K562 (cell line): ENCODE measurements at regions not wholly inside any gene's neighbourhood (a gene's known extent, or its start where the extent isn't known, plus 50 kb on each side); places are given as distances from the start of the nearest gene placed in this dataset.

Experiments used
- ARID1B ChIP-seq: fragments of 450-650 bp; IDR thresholded peaks from 2 replicates; pipeline ENCODE4 v1.6.1; 2016; ENCODE audit warnings: antibody characterized with exemption, mild to moderate bottlenecking, inconsistent platforms
- ATF7 ChIP-seq: fragments of 450-650 bp; IDR thresholded peaks from 2 replicates; pipeline ENCODE4 v1.7.1; 2014; ENCODE audit warnings: mild to moderate bottlenecking, moderate library complexity
- C11orf30 ChIP-seq: fragments of 450-650 bp; IDR thresholded peaks from 2 replicates; pipeline ENCODE4 v1.6.1; 2016; ENCODE audit warnings: low read depth, mild to moderate bottlenecking
- CC2D1A ChIP-seq: fragments of 450-650 bp; IDR thresholded peaks from 2 replicates; pipeline ENCODE4 v1.6.1; 2017; ENCODE audit warnings: mild to moderate bottlenecking
- CCNT2 ChIP-seq: IDR thresholded peaks from 2 replicates; pipeline ENCODE4 v1.6.1; 2011; ENCODE audit warnings: borderline replicate concordance, low read depth, mild to moderate bottlenecking, moderate library complexity, mixed read lengths, low read length; ENCODE audit not compliant: insufficient read length; ENCODE audit errors: extremely low read depth
- CXXC5 ChIP-seq: fragments of 250-450 bp; sonication (Bioruptor Pico); IDR thresholded peaks from 2 replicates; pipeline ENCODE4 v1.8.0; 2022; ENCODE audit warnings: inconsistent platforms, mild to moderate bottlenecking, moderate library complexity
- DPF2 ChIP-seq: fragments of 450-650 bp; IDR thresholded peaks from 2 replicates; pipeline ENCODE4 v1.6.1; 2016
- HSF4 ChIP-seq: fragments of 250-450 bp; sonication (Bioruptor Pico); IDR thresholded peaks from 2 replicates; pipeline ENCODE4 v2.1.2; 2022; ENCODE audit warnings: mild to moderate bottlenecking, moderate library complexity, borderline replicate concordance
- JUNB ChIP-seq: fragments of 450-650 bp; formaldehyde crosslinking; conservative IDR thresholded peaks from 2 replicates; pipeline ENCODE4 v1.4.0; 2020; ENCODE audit warnings: mild to moderate bottlenecking
- KLF16 ChIP-seq: IDR thresholded peaks from 2 replicates; pipeline ENCODE4 v1.6.1; 2016; ENCODE audit warnings: antibody characterized with exemption
- MXI1 ChIP-seq: IDR thresholded peaks from 2 replicates; pipeline ENCODE4 v1.6.1; 2011; ENCODE audit warnings: low read depth, mild to moderate bottlenecking, improper control_type of control experiment, low read length
- NCOR1 ChIP-seq: fragments of 450-650 bp; IDR thresholded peaks from 2 replicates; pipeline ENCODE4 v1.6.1; 2016; ENCODE audit warnings: mild to moderate bottlenecking, moderate library complexity
- NELFE ChIP-seq: IDR thresholded peaks from 2 replicates; pipeline ENCODE4 v1.6.1; 2011; ENCODE audit warnings: mild to moderate bottlenecking; ENCODE audit not compliant: insufficient read depth, insufficient read length
- POLR2AphosphoS5 ChIP-seq: IDR thresholded peaks from 2 replicates; pipeline ENCODE4 v1.6.1; 2011; ENCODE audit warnings: mild to moderate bottlenecking, low read depth, low read length, moderate library complexity; ENCODE audit not compliant: control insufficient read depth, insufficient read depth
- SMARCE1 ChIP-seq: fragments of 450-650 bp; IDR thresholded peaks from 2 replicates; pipeline ENCODE4 v1.7.1; 2016; ENCODE audit warnings: mild to moderate bottlenecking
- SOX6 ChIP-seq: fragments of 450-650 bp; IDR thresholded peaks from 2 replicates; pipeline ENCODE4 v1.6.1; 2014; ENCODE audit warnings: mild to moderate bottlenecking
- SREBF1 ChIP-seq: fragments of 150-350 bp; IDR thresholded peaks from 2 replicates; pipeline ENCODE4 v1.6.1; 2014; ENCODE audit warnings: antibody characterized with exemption, low read depth, low read length, borderline replicate concordance
- STAT5A ChIP-seq: IDR thresholded peaks from 2 replicates; pipeline ENCODE4 v1.6.1; 2012; ENCODE audit warnings: low read length, inconsistent platforms, borderline replicate concordance
- TBL1XR1 ChIP-seq, 2 experiments: IDR thresholded peaks; 2 replicates each; pipeline ENCODE4 v1.6.1; 2012; ENCODE audit warnings: improper control_type of control experiment in 2 of 2, low read length in 2 of 2, mild to moderate bottlenecking in 1 of 2
- TCF3 ChIP-seq: sonication (generic); formaldehyde crosslinking; IDR thresholded peaks from 2 replicates; pipeline ENCODE4 v1.4.0; 2020; ENCODE audit warnings: mild to moderate bottlenecking, missing genetic modification reagents
- TEAD4 ChIP-seq, 2 experiments: sonication (generic) in 1 of 2; formaldehyde crosslinking in 1 of 2; IDR thresholded peaks; 2 replicates each; pipeline versions ENCODE4 v1.6.1 to v1.8.0; 2012 to 2022; ENCODE audit warnings: borderline replicate concordance in 1 of 2, inconsistent platforms in 1 of 2, low read length in 1 of 2, mild to moderate bottlenecking in 1 of 2, missing genetic modification reagents in 1 of 2
- TRIM24 ChIP-seq, 2 experiments: fragments of 450-650 bp; IDR thresholded peaks; 2 replicates each; pipeline ENCODE4 v1.6.1; 2016
- ZMIZ1 ChIP-seq, 2 experiments: fragments of 150-350 bp in 1 of 2; IDR thresholded peaks; 2 replicates each; pipeline ENCODE4 v1.6.1; 2012 to 2016; ENCODE audit warnings: low read depth in 2 of 2, low read length in 2 of 2, mild to moderate bottlenecking in 1 of 2, moderate library complexity in 1 of 2
- ZNF316 ChIP-seq: fragments of 450-650 bp; IDR thresholded peaks from 2 replicates; pipeline ENCODE4 v1.6.1; 2016
- ZNF766 ChIP-seq: fragments of 200-800 bp; sonication (Bioruptor generic); conservative IDR thresholded peaks from 2 replicates; pipeline ENCODE4 v1.6.1; 2016; ENCODE audit warnings: missing genetic modification characterization, missing compliant biosample characterization
- TF ChIP-seq, protein P1 (sequence below): fragments of 150-350 bp; conservative IDR thresholded peaks from 2 replicates; pipeline ENCODE4 v1.6.1; 2014; ENCODE audit warnings: low read length

GRCh38 chr5:29796013-29796412 is 1397.5 kb upstream of the CDH6 start (continued):
- TF ChIP-seq ZMIZ1 (IDR thresholded peaks at IDR 0.05; ENCODE audit: low read depth in 2 of 2, low read length in 2 of 2) (peak in 1 of 2 experiments; percentile 81; a peak in 2 of 4 replicates), TRIM24 (IDR thresholded peaks at IDR 0.05) (peak; percentile 92 to 94), NELFE (no peak), HSF4 (CRISPR knock-in tag) (no peak), KLF16 (peak; percentile 90), CCNT2 (peak; percentile 57), TEAD4 (IDR thresholded peaks at IDR 0.05; ENCODE audit: low read length) (peak; percentile 97), TEAD4 (CRISPR knock-in tag; IDR thresholded peaks at IDR 0.05; ENCODE audit: borderline replicate concordance) (no peak), TCF3 (peak; percentile 93), SREBF1 (no peak), SMARCE1 (peak; percentile 71; the same call in 1 of the 2 replicates), ATF7 (no peak), JUNB (CRISPR knock-in tag) (no peak), MXI1 (0 out of 2 replicates have a peak, but pooled peaks have one; percentile 35), POLR2AphosphoS5 (peak; percentile 89), CXXC5 (CRISPR knock-in tag) (peak; percentile 57), DPF2 (peak; percentile 80), NCOR1 (peak; percentile 93), STAT5A (peak; percentile 90), ZNF766 (CRISPR knock-in tag) (0 out of 2 replicates have a peak, but pooled peaks have one; percentile 24), C11orf30 (peak; percentile 78), ZNF316 (peak; percentile 58), CC2D1A (peak; percentile 91; the same call in 1 of the 2 replicates), TBL1XR1 (IDR thresholded peaks at IDR 0.05; ENCODE audit: low read length in 2 of 2) (peak in 1 of 2 experiments; percentile 38; a peak in 1 of 4 replicates), SOX6 (peak; percentile 60; the same call in 1 of the 2 replicates), ARID1B (peak; percentile 93)
- TF ChIP-seq, protein P1, sequence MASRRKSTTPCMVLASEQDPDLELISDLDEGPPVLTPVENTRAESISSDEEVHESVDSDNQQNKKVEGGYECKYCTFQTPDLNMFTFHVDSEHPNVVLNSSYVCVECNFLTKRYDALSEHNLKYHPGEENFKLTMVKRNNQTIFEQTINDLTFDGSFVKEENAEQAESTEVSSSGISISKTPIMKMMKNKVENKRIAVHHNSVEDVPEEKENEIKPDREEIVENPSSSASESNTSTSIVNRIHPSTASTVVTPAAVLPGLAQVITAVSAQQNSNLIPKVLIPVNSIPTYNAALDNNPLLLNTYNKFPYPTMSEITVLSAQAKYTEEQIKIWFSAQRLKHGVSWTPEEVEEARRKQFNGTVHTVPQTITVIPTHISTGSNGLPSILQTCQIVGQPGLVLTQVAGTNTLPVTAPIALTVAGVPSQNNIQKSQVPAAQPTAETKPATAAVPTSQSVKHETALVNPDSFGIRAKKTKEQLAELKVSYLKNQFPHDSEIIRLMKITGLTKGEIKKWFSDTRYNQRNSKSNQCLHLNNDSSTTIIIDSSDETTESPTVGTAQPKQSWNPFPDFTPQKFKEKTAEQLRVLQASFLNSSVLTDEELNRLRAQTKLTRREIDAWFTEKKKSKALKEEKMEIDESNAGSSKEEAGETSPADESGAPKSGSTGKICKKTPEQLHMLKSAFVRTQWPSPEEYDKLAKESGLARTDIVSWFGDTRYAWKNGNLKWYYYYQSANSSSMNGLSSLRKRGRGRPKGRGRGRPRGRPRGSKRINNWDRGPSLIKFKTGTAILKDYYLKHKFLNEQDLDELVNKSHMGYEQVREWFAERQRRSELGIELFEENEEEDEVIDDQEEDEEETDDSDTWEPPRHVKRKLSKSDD, result no peak
